GM21447 (cell line): ENCODE measurements at regions not wholly inside any gene's neighbourhood (a gene's known extent, or its start where the extent isn't known, plus 50 kb on each side); places are given as distances from the start of the nearest gene placed in this dataset.
"Not testable (repeated sequence)": the region's sequence is repeated elsewhere in the genome, so short reads cannot be mapped to it uniquely, and the experiment has no call there.

Experiments used
- ATAC-seq: cut with Tn5 transposase; IDR thresholded peaks from one replicate; pipeline ENCODE4 v1.9.1; 2021; ENCODE audit not compliant: unreplicated experiment

- ATAC-seq = not testable (repeated sequence)
Measured at GRCh38 chr3:34909679-34910078, 729.6 kb upstream of the ARPP21 start.

GRCh38 chr3:34919025-34919424 lies 720.3 kb upstream of the ARPP21 start:
- ATAC-seq = no peak

- ATAC-seq = no peak
Measured at GRCh38 chr3:34920806-34921205, 718.5 kb upstream of the ARPP21 start.

DNA sequence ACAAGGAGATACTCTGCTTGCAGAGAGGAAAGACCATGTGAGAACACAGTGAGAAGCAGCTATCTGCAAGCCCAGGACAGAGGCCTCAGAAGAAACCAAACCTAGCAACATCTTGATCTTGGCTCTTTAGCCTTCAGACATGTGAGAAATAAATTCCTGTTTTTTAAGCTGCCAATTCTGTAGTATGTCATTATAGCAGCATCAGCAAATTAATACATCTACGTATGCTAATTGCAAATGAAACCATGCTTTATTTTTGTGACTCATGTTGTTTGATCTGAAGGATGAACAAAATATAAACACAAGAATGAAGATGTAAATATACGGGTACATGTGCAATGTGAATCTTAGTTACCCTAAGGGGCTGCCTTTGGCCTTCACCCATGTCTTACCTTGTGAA lies 714.4 kb upstream of the ARPP21 start:
- ATAC-seq = no peak

DNA sequence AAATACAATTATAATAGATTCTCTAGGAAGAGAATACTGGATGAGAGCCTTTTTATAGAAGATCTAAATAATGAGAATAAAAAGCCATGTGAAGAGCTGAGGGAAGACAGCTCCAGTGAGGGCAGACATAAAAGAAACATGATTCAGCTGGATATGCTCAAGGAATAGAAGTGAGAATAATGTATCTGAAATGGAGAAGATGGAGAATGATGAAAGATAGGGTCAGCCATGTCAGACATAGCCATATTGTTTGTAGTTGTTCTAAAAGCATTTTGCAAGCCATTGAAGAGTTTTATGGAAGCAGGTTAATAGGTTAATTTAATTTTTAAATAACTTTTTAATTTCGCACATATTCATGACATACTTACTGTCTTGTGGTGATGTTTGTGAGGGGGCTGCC lies 713.5 kb upstream of the ARPP21 start:
- no peak for ATAC-seq

- ATAC-seq = no peak
Measured at GRCh38 chr3:34929036-34929435, 710.3 kb upstream of the ARPP21 start.

GRCh38 chr3:34934660-34935059 lies 704.7 kb upstream of the ARPP21 start:
- ATAC-seq = no peak

DNA sequence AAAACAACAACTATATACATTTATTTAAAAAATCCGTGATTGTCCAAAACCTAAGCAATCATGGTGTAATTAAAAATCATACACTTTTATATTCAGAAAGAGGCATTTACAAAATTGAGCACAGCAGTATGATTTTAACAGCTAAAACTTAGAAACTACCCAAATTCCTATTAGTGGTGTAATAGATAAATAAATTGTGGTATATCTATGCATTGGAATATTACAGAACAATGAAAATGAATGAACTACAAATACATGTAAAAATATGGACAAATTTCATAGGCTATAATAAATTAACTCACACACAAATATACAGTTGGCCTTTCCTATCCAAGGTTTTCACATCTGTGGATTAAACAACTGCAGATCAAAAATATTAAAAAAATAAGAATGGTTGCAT lies 700.5 kb upstream of the ARPP21 start:
- no peak for ATAC-seq

- no peak for ATAC-seq
Measured at GRCh38 chr3:34942256-34942655, 697.1 kb upstream of the ARPP21 start.

GRCh38 chr3:34947834-34948233 lies 691.5 kb upstream of the ARPP21 start:
- no peak for ATAC-seq

DNA sequence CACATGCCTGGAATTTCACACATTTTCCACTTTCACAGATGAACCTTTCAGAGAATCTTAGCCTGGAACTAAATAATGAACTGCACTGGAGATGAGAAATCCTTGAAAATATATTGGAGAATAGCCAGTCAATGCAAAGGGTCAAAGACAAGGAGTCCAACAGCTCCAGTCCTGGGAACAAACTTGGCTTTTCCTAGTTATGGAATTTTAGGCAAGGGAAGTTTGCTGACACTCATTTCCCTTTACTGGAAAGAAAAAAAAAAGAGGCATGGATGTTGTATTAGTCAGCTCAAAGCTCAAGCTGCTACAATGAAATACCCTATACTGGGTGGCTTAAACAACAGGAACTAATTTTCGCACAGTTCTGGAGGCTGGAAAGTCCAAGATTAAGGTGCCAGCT lies 690.8 kb upstream of the ARPP21 start:
- ATAC-seq = no peak

- no peak for ATAC-seq
Measured at GRCh38 chr3:34955680-34956079, 683.6 kb upstream of the ARPP21 start.

- no peak for ATAC-seq
Measured at GRCh38 chr3:34956511-34956910, 682.8 kb upstream of the ARPP21 start.

GRCh38 chr3:34957677-34958076 lies 681.6 kb upstream of the ARPP21 start:
- no peak for ATAC-seq

DNA sequence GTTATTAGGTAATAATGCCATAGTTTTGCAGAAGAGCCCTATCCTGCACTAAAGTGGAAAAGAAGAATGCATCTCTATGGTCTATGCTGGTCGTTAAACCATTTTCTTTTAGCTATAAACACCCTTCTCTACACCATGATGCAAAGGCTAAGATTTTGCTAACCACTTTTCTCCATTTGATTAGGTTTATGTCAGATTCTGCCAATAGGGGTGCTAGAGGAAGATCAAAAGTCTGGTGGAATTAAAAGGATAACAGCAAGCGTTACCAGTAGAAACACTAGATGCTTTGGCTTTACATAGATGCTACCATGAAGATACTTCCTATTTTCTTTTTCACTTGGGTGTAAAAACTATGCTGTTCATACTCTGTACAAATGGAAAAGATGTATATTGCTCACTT lies 669.8 kb upstream of the ARPP21 start:
- ATAC-seq = no peak

GRCh38 chr3:34972481-34972880 lies 666.8 kb upstream of the ARPP21 start:
- ATAC-seq = no peak

DNA sequence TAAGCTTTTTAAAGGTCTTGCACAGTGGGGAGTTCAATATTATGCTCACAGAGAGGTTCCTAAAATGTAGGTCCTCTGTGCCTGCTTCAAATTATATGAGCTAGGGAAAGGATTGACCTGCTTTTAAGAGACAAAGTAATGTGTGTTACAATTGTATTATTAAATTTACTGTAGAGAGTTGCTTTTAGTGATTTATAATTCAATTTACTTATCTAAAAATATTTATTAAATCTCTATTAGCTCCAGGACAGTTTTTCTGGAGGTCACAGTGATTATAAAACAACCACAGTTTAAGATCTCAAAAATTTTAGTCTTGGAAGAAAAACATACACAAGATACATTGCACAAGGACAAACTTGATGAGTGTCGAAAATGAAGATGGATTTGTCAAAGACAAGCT lies 665.7 kb upstream of the ARPP21 start:
- ATAC-seq = no peak

DNA sequence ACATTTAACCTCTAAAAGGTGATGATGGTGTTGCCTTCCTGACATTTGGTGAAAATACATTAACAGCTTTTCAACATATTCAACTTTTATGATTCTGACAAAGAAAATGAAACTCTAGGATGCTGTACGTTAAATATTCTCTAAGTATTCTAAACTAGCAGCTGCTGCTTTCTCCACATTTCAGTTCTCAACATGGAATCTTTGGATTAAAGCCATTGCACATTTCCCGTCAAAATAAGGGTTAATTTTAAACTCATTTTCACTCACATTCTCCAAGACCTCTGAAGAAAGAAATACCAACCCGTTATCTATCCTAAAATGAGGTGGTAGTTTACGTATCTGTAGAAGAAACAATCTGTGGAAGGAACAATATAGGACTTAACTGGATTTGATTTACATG lies 655.7 kb upstream of the ARPP21 start:
- no peak for ATAC-seq

DNA sequence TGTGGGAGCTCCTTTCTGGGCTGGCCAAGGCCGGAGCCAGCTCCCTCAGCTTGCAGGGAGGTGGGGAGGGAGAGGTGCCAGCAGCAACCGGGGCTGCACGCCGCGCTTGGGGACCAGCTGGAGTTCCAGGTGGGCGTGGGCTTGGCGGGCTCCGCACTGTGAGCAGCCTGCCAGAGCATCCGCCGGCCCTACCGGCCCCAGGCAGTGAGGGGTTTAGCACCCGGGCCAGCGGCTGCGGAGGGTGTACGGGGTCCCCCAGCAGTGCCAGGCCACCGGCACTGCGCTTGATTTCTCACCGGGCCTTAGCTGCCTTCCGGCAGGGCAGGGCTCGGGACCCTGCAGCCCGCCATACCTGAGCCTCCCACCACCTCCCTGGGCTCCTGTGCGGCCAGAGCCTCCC lies 651.0 kb upstream of the ARPP21 start:
- no peak for ATAC-seq

GRCh38 chr3:34995796-34996430 lies 643.4 kb upstream of the ARPP21 start:
- ATAC-seq = no peak

- ATAC-seq = no peak
Measured at GRCh38 chr3:34998902-34999301, 640.4 kb upstream of the ARPP21 start.

DNA sequence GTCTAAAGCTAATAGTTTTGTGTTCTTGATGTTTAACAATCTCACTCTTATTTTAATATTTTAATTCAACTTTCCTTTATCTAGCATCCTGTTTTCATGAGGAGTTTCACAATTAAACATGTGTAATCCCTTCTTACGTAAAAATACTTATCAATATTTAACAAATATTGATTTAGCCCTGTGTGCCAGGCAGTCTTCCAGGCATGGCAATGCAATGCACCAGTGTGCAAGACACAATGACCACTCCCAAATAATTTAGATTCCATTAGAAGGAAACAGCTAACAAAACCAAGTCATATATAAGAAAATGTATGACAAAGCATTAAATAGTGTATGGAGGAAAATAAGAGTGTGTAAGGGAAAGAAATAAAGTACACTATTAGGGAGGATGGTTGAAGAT lies 627.1 kb upstream of the ARPP21 start:
- no peak for ATAC-seq

- ATAC-seq = no peak
Measured at GRCh38 chr3:35028157-35028556, 611.2 kb upstream of the ARPP21 start.
